Parathyroid adenoma (tissue), 2 donors: ENCODE measurements at regions not wholly inside any gene's neighbourhood (a gene's known extent, or its start where the extent isn't known, plus 50 kb on each side); places are given as distances from the start of the nearest gene placed in this dataset.

Source experiments
- H2AFZ ChIP-seq: fragments of 300-600 bp; sonication (generic); one replicate; pipeline ENCODE4 v1.7.0; 2017; ENCODE audit warnings: antibody characterized with exemption, mild to moderate bottlenecking
- H3K27ac ChIP-seq: fragments of 300-600 bp; sonication (generic); one replicate; pipeline ENCODE4 v1.7.0; 2017
- H3K27me3 ChIP-seq: fragments of 300-600 bp; sonication (generic); one replicate; pipeline ENCODE4 v1.7.0; 2017; ENCODE audit warnings: low read length; ENCODE audit not compliant: control insufficient read depth, insufficient read depth
- H3K36me3 ChIP-seq: fragments of 300-600 bp; sonication (generic); one replicate; pipeline ENCODE4 v1.7.0; 2017; ENCODE audit warnings: low read length; ENCODE audit not compliant: control insufficient read depth, insufficient read depth
- H3K4me1 ChIP-seq: fragments of 300-600 bp; sonication (generic); one replicate; pipeline ENCODE4 v1.7.0; 2017; ENCODE audit warnings: control low read depth
- H3K4me2 ChIP-seq: fragments of 300-600 bp; sonication (generic); one replicate; pipeline ENCODE4 v1.7.0; 2017; ENCODE audit warnings: low read length
- H3K4me3 ChIP-seq: fragments of 300-600 bp; sonication (generic); one replicate; pipeline ENCODE4 v1.7.0; 2017; ENCODE audit warnings: low read depth, low read length
- H3K79me2 ChIP-seq: fragments of 300-600 bp; sonication (generic); one replicate; pipeline ENCODE4 v1.7.0; 2017; ENCODE audit warnings: control low read depth
- H3K9ac ChIP-seq: fragments of 300-600 bp; sonication (generic); one replicate; pipeline ENCODE4 v1.7.0; 2017; ENCODE audit warnings: mild to moderate bottlenecking
- H3K9me3 ChIP-seq: fragments of 300-600 bp; sonication (generic); one replicate; pipeline ENCODE4 v1.7.0; 2017; ENCODE audit warnings: low read length; ENCODE audit not compliant: control insufficient read depth
- CTCF ChIP-seq: fragments of 300-600 bp; sonication (generic); IDR thresholded peaks from one replicate; pipeline ENCODE4 v1.7.0; 2017; ENCODE audit warnings: antibody characterized with exemption, mild to moderate bottlenecking
- donor health status: primary hyperparathyroidism.

- H3K27me3 ChIP-seq, result no peaks in the 10 kb centered on the region
- H3K4me1 ChIP-seq, result no peaks in the 10 kb centered on the region
- H3K4me3 ChIP-seq, result no peak overlapping the region
- no peaks in the 10 kb centered on the region for H3K79me2 ChIP-seq
- no peaks in the 10 kb centered on the region for H3K9me3 ChIP-seq
- H3K36me3 ChIP-seq, result no peaks in the 10 kb centered on the region
- H3K9ac ChIP-seq, result no peak overlapping the region
- H3K27ac ChIP-seq, result no peak overlapping the region
- no peak overlapping the region for H3K4me2 ChIP-seq
- H2AFZ ChIP-seq, result no peak overlapping the region
- TF ChIP-seq CTCF, result no peak
These were observed 168.6 kb downstream of the FAT3 start for GRCh38 chr11:92393218-92393617.

DNA sequence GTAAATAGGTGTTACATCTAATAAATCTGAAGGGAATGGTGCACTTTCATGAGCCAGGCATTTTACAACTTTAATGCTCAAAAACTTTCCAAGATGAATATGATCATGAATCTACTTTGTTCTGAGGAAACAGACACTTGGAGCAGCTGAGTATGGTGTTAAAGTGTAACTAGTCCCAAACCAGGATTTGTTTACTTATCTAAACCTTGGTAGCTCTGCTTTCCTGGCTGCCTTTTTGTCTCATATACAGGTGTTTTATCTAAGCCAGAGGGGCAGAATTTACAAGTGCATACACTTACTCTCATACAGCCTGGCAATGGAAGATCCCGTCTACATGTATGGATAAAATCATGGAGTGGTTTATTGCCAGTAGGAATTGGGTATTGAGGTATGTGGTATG is 171.5 kb downstream of the FAT3 start:
- TF ChIP-seq CTCF, result no peak
- Histone ChIP-seq H3K79me2 (no peaks in the 10 kb centered on the region), H3K9me3 (no peaks in the 10 kb centered on the region), H3K4me2 (no peak overlapping the region), H3K27me3 (no peaks in the 10 kb centered on the region), H2AFZ (no peak overlapping the region), H3K36me3 (no peaks in the 10 kb centered on the region), H3K9ac (no peak overlapping the region), H3K4me3 (no peak overlapping the region), H3K27ac (no peak overlapping the region), H3K4me1 (no peaks in the 10 kb centered on the region)

GRCh38 chr11:92397221-92397755 is 172.7 kb downstream of the FAT3 start:
- H3K27me3 ChIP-seq, result no peaks in the 10 kb centered on the region
- H3K9ac ChIP-seq, result no peak overlapping the region
- H3K4me3 ChIP-seq, result no peak overlapping the region
- H3K79me2 ChIP-seq, result no peaks in the 10 kb centered on the region
- H3K27ac ChIP-seq, result no peak overlapping the region
- no peaks in the 10 kb centered on the region for H3K36me3 ChIP-seq
- H2AFZ ChIP-seq, result no peak overlapping the region
- H3K9me3 ChIP-seq, result no peaks in the 10 kb centered on the region
- TF ChIP-seq CTCF, result no peak
- no peak overlapping the region for H3K4me2 ChIP-seq
- no peaks in the 10 kb centered on the region for H3K4me1 ChIP-seq

GRCh38 chr11:92399705-92400104 is 175.1 kb downstream of the FAT3 start:
- H3K4me3 ChIP-seq, result no peak overlapping the region
- H3K4me2 ChIP-seq, result no peak overlapping the region
- H3K27ac ChIP-seq, result no peak overlapping the region
- H3K79me2 ChIP-seq, result no peaks in the 10 kb centered on the region
- no peaks in the 10 kb centered on the region for H3K4me1 ChIP-seq
- TF ChIP-seq CTCF, result no peak
- H3K36me3 ChIP-seq, result no peaks in the 10 kb centered on the region
- H3K27me3 ChIP-seq, result no peaks in the 10 kb centered on the region
- H3K9me3 ChIP-seq, result no peaks in the 10 kb centered on the region
- H3K9ac ChIP-seq, result no peak overlapping the region
- H2AFZ ChIP-seq, result no peak overlapping the region

DNA sequence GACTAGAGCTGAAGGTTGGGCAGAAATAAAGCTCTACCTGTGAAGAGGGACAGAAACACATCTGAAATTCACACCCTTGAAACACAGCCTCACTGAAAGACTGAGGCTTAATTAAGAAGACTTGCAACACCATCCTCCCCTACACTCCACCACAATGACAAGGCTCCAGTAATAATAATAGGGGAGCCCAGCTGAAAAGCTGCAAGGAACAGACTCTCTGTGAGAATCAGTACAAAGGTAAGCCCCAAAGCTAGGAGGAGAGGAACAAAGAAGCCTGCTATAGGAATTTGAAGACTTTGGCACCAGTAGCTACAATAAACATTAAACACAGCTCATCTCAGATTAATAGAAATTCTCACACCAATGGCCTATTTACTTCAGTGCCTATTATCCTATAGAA is 176.9 kb downstream of the FAT3 start:
- no peak for TF ChIP-seq CTCF
- no peaks in the 10 kb centered on the region for H3K36me3 ChIP-seq

More for the DNA sequence above, 176.9 kb downstream of the FAT3 start:
- no peak overlapping the region for H3K4me2 ChIP-seq
- no peak overlapping the region for H3K4me3 ChIP-seq
- no peaks in the 10 kb centered on the region for H3K27me3 ChIP-seq
- H3K4me1 ChIP-seq, result no peaks in the 10 kb centered on the region
- H3K9ac ChIP-seq, result no peak overlapping the region
- H2AFZ ChIP-seq, result no peak overlapping the region
- no peak overlapping the region for H3K27ac ChIP-seq
- no peaks in the 10 kb centered on the region for H3K9me3 ChIP-seq
- H3K79me2 ChIP-seq, result no peaks in the 10 kb centered on the region
